PC-3 (cell line): ENCODE measurements at regions not wholly inside any gene's neighbourhood (a gene's known extent, or its start where the extent isn't known, plus 50 kb on each side); places are given as distances from the start of the nearest gene placed in this dataset.

ENCODE experiments used
- ATAC-seq: fragments of 200-7000 bp; cut with Tn5 transposase; 2 replicates; pipeline ENCODE4 v1.9.1; 2020; ENCODE audit warnings: mild to moderate bottlenecking, moderate library complexity
- BruUV-seq: library from RNA; stranded (reverse); fragments of 400-500 nt; replicated peaks from 2 replicates; lab custom pipeline; 2021; lab: Mats Ljungman, UMichigan
- CTCF ChIA-PET: fragments of 300-600 bp; sonication (Branson Sonifier 250); formaldehyde crosslinking; loops from one replicate; lab custom pipeline; 2022; ENCODE audit warnings: antibody characterized with exemption; lab: Charles Lee
- POLR2A ChIA-PET: fragments of 300-600 bp; sonication (Branson Sonifier 250); formaldehyde crosslinking; loops from one replicate; lab custom pipeline; 2022; ENCODE audit warnings: antibody characterized with exemption; ENCODE audit not compliant: unreplicated experiment; lab: Charles Lee
- DNase-seq: peaks from one replicate; pipeline ENCODE4 v3.0.0-alpha.2; 2015
- H2AFZ ChIP-seq: fragments of 300-600 bp; sonication (generic); 2 replicates; pipeline ENCODE4 v1.6.0; 2016; ENCODE audit warnings: antibody characterized with exemption, low read length
- H3F3A ChIP-seq: fragments of 300-600 bp; sonication (generic); one replicate; pipeline ENCODE4 v1.6.0; 2017; ENCODE audit warnings: antibody characterized with exemption, low read length, control low read depth, mild to moderate bottlenecking; ENCODE audit not compliant: unreplicated experiment
- H3K27ac ChIP-seq: fragments of 300-600 bp; sonication (generic); 2 replicates; pipeline ENCODE4 v1.5.1; 2016; ENCODE audit warnings: mild to moderate bottlenecking, low read length
- H3K27me3 ChIP-seq: fragments of 300-600 bp; sonication (generic); 2 replicates; pipeline ENCODE4 v1.6.1; 2016; ENCODE audit warnings: low read length, mixed read lengths
- H3K36me3 ChIP-seq: fragments of 300-600 bp; sonication (generic); 2 replicates; pipeline ENCODE4 v1.6.1; 2016; ENCODE audit warnings: low read depth, mixed run types, low read length, mixed read lengths
- H3K4me1 ChIP-seq: fragments of 300-600 bp; sonication (generic); 2 replicates; pipeline ENCODE4 v1.5.1; 2016; ENCODE audit warnings: low read length; ENCODE audit not compliant: insufficient read depth
- H3K4me2 ChIP-seq: fragments of 300-600 bp; sonication (generic); 2 replicates; pipeline ENCODE4 v1.6.0; 2016; ENCODE audit warnings: low read length
- H3K4me3 ChIP-seq: fragments of 300-600 bp; sonication (generic); 2 replicates; pipeline ENCODE4 v1.5.1; 2016; ENCODE audit warnings: mild to moderate bottlenecking, low read length, mixed read lengths
- H3K79me2 ChIP-seq: fragments of 300-600 bp; sonication (generic); 2 replicates; pipeline ENCODE4 v1.6.1; 2017; ENCODE audit warnings: low read length, mixed read lengths
- H3K9ac ChIP-seq: fragments of 300-600 bp; sonication (generic); 2 replicates; pipeline ENCODE4 v1.6.0; 2016; ENCODE audit warnings: mild to moderate bottlenecking, low read length
- H3K9me2 ChIP-seq: fragments of 300-600 bp; sonication (generic); replicated peaks from 2 replicates; pipeline ENCODE4 v1.6.1; 2016; ENCODE audit warnings: mixed run types, low read length, mixed read lengths
- H3K9me3 ChIP-seq: fragments of 300-600 bp; sonication (generic); 2 replicates; pipeline ENCODE4 v1.6.1; 2016; ENCODE audit warnings: low read length, mixed read lengths
- H4K20me1 ChIP-seq: fragments of 300-600 bp; sonication (generic); 2 replicates; pipeline ENCODE4 v1.6.1; 2016; ENCODE audit warnings: low read length, mixed read lengths
- CTCF ChIP-seq: fragments of 300-600 bp; sonication (generic); conservative IDR thresholded peaks from 2 replicates; pipeline ENCODE4 v1.5.1; 2017; ENCODE audit warnings: antibody characterized with exemption, low read depth, mild to moderate bottlenecking, low read length
- EZH2 ChIP-seq: fragments of 300-600 bp; sonication (generic); IDR thresholded peaks from one replicate; pipeline ENCODE4 v1.6.1; 2017; ENCODE audit warnings: antibody characterized with exemption, mild to moderate bottlenecking, low read length; ENCODE audit not compliant: unreplicated experiment
- EZH2phosphoT487 ChIP-seq: fragments of 300-600 bp; sonication (generic); IDR thresholded peaks from 2 replicates; pipeline ENCODE4 v1.6.1; 2018; ENCODE audit warnings: mild to moderate bottlenecking, antibody characterized with exemption, low read length, borderline replicate concordance
- intact Hi-C: fragments of 100-400 bp; cut with micrococcal nuclease; formaldehyde crosslinking; loops from 2 replicates; pipeline ENCODE4 v1.9.0; 2023

- Histone ChIP-seq H3K4me1 (peaks cover 26% of the 10 kb centered on the region), H3K9me2 (no peaks in the 10 kb centered on the region), H3K27ac (peak overlapping the region; percentile 39), H3K27me3 (no peaks in the 10 kb centered on the region), H4K20me1 (no peaks in the 10 kb centered on the region), H3K79me2 (peaks cover 33% of the 10 kb centered on the region), H2AFZ (0 out of 2 replicates have a peak overlapping the region, but pooled peaks have one; percentile 67), H3K4me2 (peak overlapping the region; percentile 93), H3K4me3 (peak overlapping the region; percentile 91), H3K36me3 (no peaks in the 10 kb centered on the region), H3K9ac (peak overlapping the region; percentile 46; the same call in 1 of the 2 replicates), H3F3A (no peaks in the 10 kb centered on the region), H3K9me3 (no peaks in the 10 kb centered on the region)
- ChIA-PET CTCF (interaction anchor here (1.0 to 1.3 kb wide), 3 partner anchors 11 to 142 kb away, joined by 3 to 7 read pairs (median 4); no protein-coding TSS in a partner anchor), POLR2A (no interaction called here)
- intact Hi-C loops = loop anchor here (1.0 to 10.0 kb wide), 2 partner anchors 52 to 133 kb away; no protein-coding TSS in a partner anchor
- ATAC-seq (peak; percentile 14; the same call in 1 of the 2 replicates), DNase-seq (peak; percentile 62)
- TF ChIP-seq EZH2phosphoT487 (no peak), CTCF (no peak), EZH2 (no peak)
- TSS peak; percentile 10 for BruUV-seq
Measured at GRCh38 chr16:85557971-85558657, 55.0 kb upstream of the GSE1 start.

GRCh38 chr16:85560932-85561247, 52.2 kb upstream of the GSE1 start:
- H3K79me2 ChIP-seq = peaks cover 28% of the 10 kb centered on the region
- no TSS peak for BruUV-seq
- no peak for ATAC-seq

More at GRCh38 chr16:85560932-85561247, 52.2 kb upstream of the GSE1 start:
- no peaks in the 10 kb centered on the region for H3K9me2 ChIP-seq
- H3K27me3 ChIP-seq = no peaks in the 10 kb centered on the region
- DNase-seq = no peak
- no peaks in the 10 kb centered on the region for H3K9me3 ChIP-seq
- intact Hi-C loops = no loop called here
- H3K36me3 ChIP-seq = no peaks in the 10 kb centered on the region
- H3K27ac ChIP-seq = no peak overlapping the region
- peaks cover 28% of the 10 kb centered on the region for H3K4me1 ChIP-seq
- H4K20me1 ChIP-seq = no peaks in the 10 kb centered on the region
- H3F3A ChIP-seq = no peaks in the 10 kb centered on the region
- H3K4me2 ChIP-seq = no peak overlapping the region
- ChIA-PET CTCF (no interaction called here), POLR2A (no interaction called here)
- H3K4me3 ChIP-seq = no peak overlapping the region
- H2AFZ ChIP-seq = no peak overlapping the region
- TF ChIP-seq EZH2 (no peak), EZH2phosphoT487 (no peak), CTCF (no peak)
- H3K9ac ChIP-seq = no peak overlapping the region
